DMS114 treated with DMSO at 0.1 percent for 48 hours (cell line): ENCODE measurements at regions not wholly inside any gene's neighbourhood (a gene's known extent, or its start where the extent isn't known, plus 50 kb on each side); places are given as distances from the start of the nearest gene placed in this dataset.

Experiments used
- DNase-seq: peaks from one replicate; lab custom pipeline; 2025; ENCODE audit not compliant: unreplicated experiment; lab: John Stamatoyannopoulos, UW

- DNase-seq: no peak
Measured at GRCh38 chr12:27382924-27383323, 50.3 kb downstream of the BMAL2 start.

GRCh38 chr12:27383429-27384260, 51.0 kb downstream of the BMAL2 start:
- DNase-seq: peak; percentile 37

GRCh38 chr12:27384261-27384590, 51.6 kb downstream of the BMAL2 start:
- no peak for DNase-seq

- no peak for DNase-seq
Measured at GRCh38 chr12:27385766-27386564, 53.3 kb downstream of the BMAL2 start.

- DNase-seq: no peak
Measured at GRCh38 chr12:27387473-27387872, 54.8 kb downstream of the BMAL2 start.

GRCh38 chr12:27388650-27389049, 56.0 kb downstream of the BMAL2 start:
- DNase-seq: no peak

- DNase-seq: no peak
Measured at GRCh38 chr12:27394676-27395075, 51.9 kb upstream of the SMCO2 start.

GRCh38 chr12:27396216-27396815, 50.2 kb upstream of the SMCO2 start:
- no peak for DNase-seq
